Osteoblast (primary cell): ENCODE measurements at regions not wholly inside any gene's neighbourhood (a gene's known extent, or its start where the extent isn't known, plus 50 kb on each side); places are given as distances from the start of the nearest gene placed in this dataset.

Source experiments
- DNase-seq: peaks from one replicate; pipeline ENCODE4 v3.0.0; 2011; ENCODE audit warnings: low spot score, mixed read lengths; ENCODE audit not compliant: insufficient read length; ENCODE audit errors: missing footprints
- H2AFZ ChIP-seq: 2 replicates; pipeline ENCODE4 v1.6.0; 2011; ENCODE audit warnings: mild to moderate bottlenecking, low read length
- H3K27ac ChIP-seq: 2 replicates; pipeline ENCODE4 v1.5.1; 2011; ENCODE audit warnings: mild to moderate bottlenecking, low read depth, low read length, moderate library complexity
- H3K27me3 ChIP-seq: 2 replicates; pipeline ENCODE4 v1.6.0; 2012; ENCODE audit warnings: mild to moderate bottlenecking, control low read depth, inconsistent platforms, low read length, moderate library complexity; ENCODE audit not compliant: insufficient read depth
- H3K36me3 ChIP-seq: 2 replicates; pipeline ENCODE4 v1.5.1; 2011; ENCODE audit warnings: mild to moderate bottlenecking, low read length, control low read depth, moderate library complexity; ENCODE audit not compliant: insufficient read depth
- H3K4me1 ChIP-seq: 2 replicates; pipeline ENCODE4 v1.5.1; 2011; ENCODE audit warnings: mild to moderate bottlenecking, low read length, control low read depth, moderate library complexity; ENCODE audit not compliant: insufficient read depth
- H3K4me2 ChIP-seq: 2 replicates; pipeline ENCODE4 v1.6.0; 2011; ENCODE audit warnings: mild to moderate bottlenecking, low read length; ENCODE audit not compliant: insufficient read depth
- H3K4me3 ChIP-seq: fragments of 200-600 bp; sonication (generic); 3 replicates; pipeline ENCODE4 v1.5.1; 2012; ENCODE audit warnings: mild to moderate bottlenecking, low read length, inconsistent platforms; ENCODE audit not compliant: insufficient read depth
- H3K79me2 ChIP-seq: 2 replicates; pipeline ENCODE4 v1.6.0; 2012; ENCODE audit warnings: mild to moderate bottlenecking, low read length, control low read depth, inconsistent platforms; ENCODE audit not compliant: insufficient read depth
- H3K9me3 ChIP-seq: 2 replicates; pipeline ENCODE4 v1.5.1; 2011; ENCODE audit warnings: low read depth, low read length, control low read depth
- H4K20me1 ChIP-seq: 2 replicates; pipeline ENCODE4 v1.6.0; 2012; ENCODE audit warnings: mild to moderate bottlenecking, low read length, control low read depth; ENCODE audit not compliant: insufficient read depth
- TF ChIP-seq, protein P1 (sequence below): IDR thresholded peaks from 2 replicates; pipeline ENCODE4 v1.5.1; 2011; ENCODE audit warnings: mild to moderate bottlenecking, low read depth, low read length, moderate library complexity; ENCODE audit errors: extremely low read depth

- H3K9me3 ChIP-seq, result no peaks in the 10 kb centered on the region
- DNase-seq, result no peak
Observed at GRCh38 chr4:152085657-152086056, 324.9 kb upstream of the GATB start.

DNA sequence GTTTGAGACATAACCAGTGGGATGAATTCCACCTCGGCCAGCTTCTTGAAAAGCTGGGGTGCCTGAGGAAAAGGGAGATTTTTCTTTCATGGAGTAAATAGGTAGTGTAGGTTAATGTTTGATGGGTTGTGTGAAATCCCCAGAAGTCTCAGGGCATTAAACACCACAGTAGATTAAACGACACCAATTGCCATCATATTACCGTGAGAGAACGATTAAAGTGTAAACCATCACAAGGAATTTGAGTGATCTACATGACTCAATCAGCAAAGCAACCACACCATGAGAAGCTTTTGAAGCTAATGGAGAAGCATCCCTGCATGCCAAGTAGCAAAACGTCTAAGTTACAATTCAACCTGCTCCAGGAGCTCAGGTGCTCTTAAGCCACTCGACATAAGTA is 322.5 kb upstream of the GATB start:
- Histone ChIP-seq H3K4me2 (no peak overlapping the region), H3K27me3 (peaks cover 12% of the 10 kb centered on the region), H3K4me1 (no peaks in the 10 kb centered on the region), H3K36me3 (no peaks in the 10 kb centered on the region), H2AFZ (no peak overlapping the region), H4K20me1 (no peaks in the 10 kb centered on the region), H3K4me3 (no peak overlapping the region), H3K79me2 (no peaks in the 10 kb centered on the region), H3K9me3 (no peaks in the 10 kb centered on the region), H3K27ac (no peak overlapping the region)
- no peak for DNase-seq
- TF ChIP-seq, protein P1, sequence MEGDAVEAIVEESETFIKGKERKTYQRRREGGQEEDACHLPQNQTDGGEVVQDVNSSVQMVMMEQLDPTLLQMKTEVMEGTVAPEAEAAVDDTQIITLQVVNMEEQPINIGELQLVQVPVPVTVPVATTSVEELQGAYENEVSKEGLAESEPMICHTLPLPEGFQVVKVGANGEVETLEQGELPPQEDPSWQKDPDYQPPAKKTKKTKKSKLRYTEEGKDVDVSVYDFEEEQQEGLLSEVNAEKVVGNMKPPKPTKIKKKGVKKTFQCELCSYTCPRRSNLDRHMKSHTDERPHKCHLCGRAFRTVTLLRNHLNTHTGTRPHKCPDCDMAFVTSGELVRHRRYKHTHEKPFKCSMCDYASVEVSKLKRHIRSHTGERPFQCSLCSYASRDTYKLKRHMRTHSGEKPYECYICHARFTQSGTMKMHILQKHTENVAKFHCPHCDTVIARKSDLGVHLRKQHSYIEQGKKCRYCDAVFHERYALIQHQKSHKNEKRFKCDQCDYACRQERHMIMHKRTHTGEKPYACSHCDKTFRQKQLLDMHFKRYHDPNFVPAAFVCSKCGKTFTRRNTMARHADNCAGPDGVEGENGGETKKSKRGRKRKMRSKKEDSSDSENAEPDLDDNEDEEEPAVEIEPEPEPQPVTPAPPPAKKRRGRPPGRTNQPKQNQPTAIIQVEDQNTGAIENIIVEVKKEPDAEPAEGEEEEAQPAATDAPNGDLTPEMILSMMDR, result no peak

More at GRCh38 chr4:152085657-152086056, 324.9 kb upstream of the GATB start:
- no peaks in the 10 kb centered on the region for H3K36me3 ChIP-seq
- H4K20me1 ChIP-seq, result no peaks in the 10 kb centered on the region
- no peaks in the 10 kb centered on the region for H3K4me1 ChIP-seq
- no peaks in the 10 kb centered on the region for H3K79me2 ChIP-seq
- H3K4me2 ChIP-seq, result no peak overlapping the region
- H3K4me3 ChIP-seq, result no peak overlapping the region
- H3K27ac ChIP-seq, result no peak overlapping the region
- TF ChIP-seq, protein P1, result no peak
- H2AFZ ChIP-seq, result no peak overlapping the region
- H3K27me3 ChIP-seq, result peaks cover 12% of the 10 kb centered on the region

DNA sequence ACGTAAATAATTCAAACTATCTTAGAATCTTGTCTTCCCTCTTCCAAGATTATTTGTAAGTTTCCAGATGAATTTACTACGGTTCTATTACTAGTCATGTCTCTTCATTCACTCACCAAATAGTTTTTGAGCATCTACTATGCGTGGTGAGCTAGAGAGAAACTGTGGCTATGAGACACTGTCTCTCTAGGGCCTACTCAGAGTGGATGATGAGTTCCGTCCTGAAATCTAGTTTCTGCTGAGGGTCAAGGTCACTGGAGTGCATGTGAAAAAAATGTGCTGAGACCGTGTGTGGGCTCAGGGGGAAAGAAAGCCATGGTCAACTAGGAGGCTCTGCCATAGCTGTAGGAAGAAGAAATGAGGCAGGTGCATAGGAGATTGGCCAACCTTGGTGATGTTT is 320.2 kb upstream of the GATB start:
- Histone ChIP-seq H3K27me3 (peaks cover 14% of the 10 kb centered on the region), H3K4me1 (no peaks in the 10 kb centered on the region), H2AFZ (no peak overlapping the region), H3K4me2 (no peak overlapping the region), H3K27ac (no peak overlapping the region), H4K20me1 (no peaks in the 10 kb centered on the region), H3K4me3 (no peak overlapping the region), H3K79me2 (no peaks in the 10 kb centered on the region), H3K9me3 (no peaks in the 10 kb centered on the region), H3K36me3 (no peaks in the 10 kb centered on the region)
- DNase-seq, result no peak
- TF ChIP-seq, protein P1, result no peak

DNA sequence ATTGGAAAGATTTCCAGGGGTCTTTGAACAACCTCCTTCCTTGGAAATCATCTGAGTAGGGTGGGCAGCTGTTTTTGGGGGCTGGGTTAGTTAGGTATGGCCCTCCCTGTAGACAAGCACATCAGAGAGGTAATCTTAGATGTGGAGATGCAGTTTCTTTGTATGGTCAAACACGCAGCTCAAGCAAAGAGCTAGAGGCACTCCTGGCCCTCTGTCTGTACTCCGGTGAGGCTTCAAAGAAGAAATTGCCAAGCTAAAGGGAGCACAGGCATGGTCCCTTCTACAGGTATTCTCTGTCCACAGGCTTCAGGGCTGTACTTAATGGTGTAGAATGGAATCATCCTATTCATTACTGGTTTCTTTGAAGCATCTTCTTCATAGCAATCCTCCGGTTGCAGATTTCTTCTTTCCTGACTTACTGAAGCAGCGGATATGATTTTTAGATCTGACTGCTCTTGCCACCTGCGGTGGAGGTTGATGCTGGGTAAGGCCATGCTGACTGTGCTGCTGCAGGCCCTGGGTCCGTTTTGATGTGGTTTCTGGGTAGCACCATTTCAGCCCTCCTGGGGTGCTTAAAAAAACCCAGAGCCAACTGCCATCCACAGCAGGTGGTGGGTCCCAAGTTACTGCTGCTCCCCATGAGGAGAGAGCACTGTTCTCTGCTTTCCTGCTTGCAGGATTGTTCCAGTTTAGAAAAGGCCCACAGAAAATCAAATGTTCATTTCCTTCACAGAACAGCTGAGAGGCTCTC is 318.9 kb upstream of the GATB start:
- DNase-seq, result no peak
- no peaks in the 10 kb centered on the region for H3K4me1 ChIP-seq
- H3K79me2 ChIP-seq, result no peaks in the 10 kb centered on the region
- no peak overlapping the region for H3K27ac ChIP-seq
- no peak overlapping the region for H3K4me3 ChIP-seq
- H3K9me3 ChIP-seq, result no peaks in the 10 kb centered on the region
- no peak overlapping the region for H2AFZ ChIP-seq
- peaks cover 21% of the 10 kb centered on the region for H3K27me3 ChIP-seq
- H3K36me3 ChIP-seq, result no peaks in the 10 kb centered on the region
- TF ChIP-seq, protein P1, result no peak
- no peak overlapping the region for H3K4me2 ChIP-seq
- no peaks in the 10 kb centered on the region for H4K20me1 ChIP-seq
